K562 (cell line): ENCODE measurements at regions not wholly inside any gene's neighbourhood (a gene's known extent, or its start where the extent isn't known, plus 50 kb on each side); places are given as distances from the start of the nearest gene placed in this dataset.

Experiments used
- ATAC-seq: fragments of 200-7000 bp; cut with Tn5 transposase; 3 replicates; pipeline ENCODE4 v1.9.1; 2020; ENCODE audit warnings: moderate library complexity
- BruUV-seq: library from RNA; stranded (reverse); fragments of 400-500 nt; replicated peaks from 2 replicates; lab custom pipeline; 2021; lab: Mats Ljungman, UMichigan
- CTCF ChIA-PET: fragments of 300-600 bp; formaldehyde crosslinking; extraction: SDS; loops from one replicate; lab custom pipeline; 2021; ENCODE audit warnings: low intra/inter-chr PET ratio; lab: Yijun Ruan, JAX
- POLR2A ChIA-PET: fragments of 300-600, 350-650 bp; sonication (Branson Sonifier 250); formaldehyde crosslinking; extraction: SDS; loops from one replicate; lab custom pipeline; 2021; ENCODE audit warnings: antibody characterized with exemption, inconsistent platforms; lab: Yijun Ruan, JAX
- DNase-seq, 4 experiments: peaks; one replicate each; pipeline versions ENCODE4 v3.0.0 to v3.0.0-alpha.2; 2011 to 2018; ENCODE audit warnings: low spot score in 3 of 4, mixed read lengths in 3 of 4; ENCODE audit errors: extremely low read depth in 1 of 4
- FAIRE-seq: peaks from 2 replicates; lab custom pipeline; 2011; peaks lifted over from hg19 to GRCh38; lab: Jason Lieb, UNC
- H2AFZ ChIP-seq: 2 replicates; pipeline ENCODE4 v1.6.0; 2011; ENCODE audit warnings: low read depth, low read length, control low read depth, inconsistent platforms
- H3K27ac ChIP-seq: fragments of 200-600 bp; 3 replicates; pipeline ENCODE4 v1.8.0; 2011; ENCODE audit warnings: low read depth, mild to moderate bottlenecking, control low read depth, inconsistent platforms, low read length, moderate library complexity, mixed read lengths; ENCODE audit errors: extremely low read depth
- H3K27me3 ChIP-seq, 2 experiments: fragments of 300-600 bp in 1 of 2; 2 replicates in 1 of 2; 3 replicates in 1 of 2; pipeline versions ENCODE4 v1.6.0 to v1.8.0; 2011; ENCODE audit warnings: inconsistent platforms in 2 of 2, low read length in 2 of 2, mild to moderate bottlenecking in 1 of 2, mixed read lengths in 1 of 2, moderate library complexity in 1 of 2; ENCODE audit not compliant: control insufficient read depth in 2 of 2, insufficient read depth in 2 of 2
- H3K36me3 ChIP-seq: fragments of 300-600 bp; 3 replicates; pipeline ENCODE4 v1.8.0; 2011; ENCODE audit warnings: mild to moderate bottlenecking, low read length, inconsistent platforms; ENCODE audit not compliant: control insufficient read depth, insufficient read depth
- H3K4me1 ChIP-seq, 2 experiments: fragments of 200-600 bp in 1 of 2; replicated peaks in 1 of 2; 2 replicates in 1 of 2; 3 replicates in 1 of 2; pipeline versions ENCODE4 v1.5.1 to v1.8.0; 2011; ENCODE audit warnings: inconsistent platforms in 2 of 2, low read length in 2 of 2, mild to moderate bottlenecking in 1 of 2, mixed read lengths in 1 of 2, moderate library complexity in 1 of 2; ENCODE audit not compliant: control insufficient read depth in 2 of 2, insufficient read depth in 2 of 2
- H3K4me2 ChIP-seq: 2 replicates; pipeline ENCODE4 v1.6.1; 2011; ENCODE audit warnings: low read length, control low read depth, inconsistent platforms, mixed read lengths; ENCODE audit not compliant: insufficient read depth
- H3K4me3 ChIP-seq: fragments of 200-600 bp; sonication (generic), shearing (Covaris generic); 2 replicates; pipeline ENCODE4 v1.5.1; 2016; ENCODE audit warnings: control low read depth, inconsistent platforms
- H3K79me2 ChIP-seq: fragments of 200-600 bp; 3 replicates; pipeline ENCODE4 v1.8.0; 2011; ENCODE audit warnings: low read length, inconsistent platforms; ENCODE audit not compliant: control insufficient read depth, insufficient read depth
- H3K9ac ChIP-seq, 2 experiments: 2 replicates each; pipeline versions ENCODE4 v1.6.0 to v1.6.1; 2011; ENCODE audit warnings: low read depth in 2 of 2, low read length in 2 of 2, control low read depth in 1 of 2, inconsistent platforms in 1 of 2, mild to moderate bottlenecking in 1 of 2, mixed read lengths in 1 of 2; ENCODE audit not compliant: insufficient read depth in 1 of 2
- H3K9me1 ChIP-seq: one replicate; pipeline ENCODE4 v1.6.0; 2011; ENCODE audit warnings: inconsistent platforms, mild to moderate bottlenecking, low read length, moderate library complexity; ENCODE audit not compliant: control insufficient read depth, insufficient read depth
- H3K9me3 ChIP-seq: replicated peaks from 2 replicates; pipeline ENCODE4 v1.5.1; 2011; ENCODE audit warnings: low read depth, low read length, inconsistent platforms; ENCODE audit not compliant: control insufficient read depth, insufficient read depth
- H4K20me1 ChIP-seq: replicated peaks from 2 replicates; pipeline ENCODE4 v1.6.1; 2011; ENCODE audit warnings: low read length, inconsistent platforms, mixed read lengths; ENCODE audit not compliant: control insufficient read depth, insufficient read depth
- CHAMP1 ChIP-seq: fragments of 450-650 bp; IDR thresholded peaks from 2 replicates; pipeline ENCODE4 v1.6.1; 2016; ENCODE audit warnings: mild to moderate bottlenecking
- DACH1 ChIP-seq: fragments of 450-650 bp; IDR thresholded peaks from 2 replicates; pipeline ENCODE4 v1.6.1; 2018; ENCODE audit not compliant: partially characterized antibody
- KLF10 ChIP-seq: fragments of 250-450 bp; sonication (Bioruptor Pico); IDR thresholded peaks from 2 replicates; pipeline ENCODE4 v1.6.1; 2021; ENCODE audit warnings: matching md5 sums
- PCBP2 ChIP-seq: fragments of 200-400 bp; formaldehyde crosslinking; IDR thresholded peaks from 2 replicates; pipeline ENCODE4 v1.6.1; 2018; ENCODE audit warnings: low read length, low read depth, mild to moderate bottlenecking, moderate library complexity; ENCODE audit not compliant: poor library complexity, severe bottlenecking
- RB1 ChIP-seq: fragments of 450-650 bp; IDR thresholded peaks from 2 replicates; pipeline ENCODE4 v1.6.1; 2017; ENCODE audit warnings: low read depth, mild to moderate bottlenecking
- RHOXF2B ChIP-seq: fragments of 250-450 bp; sonication (Bioruptor Pico); conservative IDR thresholded peaks from 2 replicates; pipeline ENCODE4 v1.5.1; 2021
- ZNF444 ChIP-seq: fragments of 250-450 bp; sonication (Bioruptor Pico); IDR thresholded peaks from 2 replicates; pipeline ENCODE4 v1.4.0; 2020; ENCODE audit warnings: mild to moderate bottlenecking, moderate library complexity
- ZNF561 ChIP-seq: fragments of 450-650 bp; formaldehyde crosslinking; conservative IDR thresholded peaks from 2 replicates; pipeline ENCODE4 v1.4.0; 2020; ENCODE audit warnings: mild to moderate bottlenecking, moderate library complexity
- WGBS: fragments of 100-300 bp; shearing (Covaris generic); methylation state at CpG from one replicate; pipeline ENCODE4 v1.1.6; 2016; ENCODE audit warnings: low coverage, mixed read lengths; ENCODE audit not compliant: insufficient coverage; ENCODE audit errors: missing lambda C conversion rate; 5-methylcytosine and 5-hydroxymethylcytosine counted together
- in situ Hi-C: fragments of 300-500 bp; cut with MboI; formaldehyde crosslinking; loops from 4 replicates; pipeline ENCODE4 v1.15.0; 2018; ENCODE audit warnings: inconsistent platforms, mixed read lengths
- intact Hi-C: fragments of 100-400 bp; cut with micrococcal nuclease; formaldehyde crosslinking; loops from 2 replicates; pipeline ENCODE4 v1.14.2; 2022
- TF ChIP-seq, protein P1 (sequence below): sonication (generic); formaldehyde crosslinking; IDR thresholded peaks from 2 replicates; pipeline ENCODE4 v1.8.1; 2023; ENCODE audit warnings: mild to moderate bottlenecking, missing genetic modification reagents

- Histone ChIP-seq H2AFZ (no peak overlapping the region), H3K9me1 (no peaks in the 10 kb centered on the region), H3K79me2 (no peaks in the 10 kb centered on the region)
- TF ChIP-seq CHAMP1 (no peak), DACH1 (no peak), PCBP2 (no peak), RHOXF2B (CRISPR knock-in tag) (no peak), ZNF444 (CRISPR knock-in tag) (no peak), RB1 (no peak), KLF10 (CRISPR knock-in tag) (no peak), ZNF561 (CRISPR knock-in tag) (no peak)
- TF ChIP-seq, protein P1, sequence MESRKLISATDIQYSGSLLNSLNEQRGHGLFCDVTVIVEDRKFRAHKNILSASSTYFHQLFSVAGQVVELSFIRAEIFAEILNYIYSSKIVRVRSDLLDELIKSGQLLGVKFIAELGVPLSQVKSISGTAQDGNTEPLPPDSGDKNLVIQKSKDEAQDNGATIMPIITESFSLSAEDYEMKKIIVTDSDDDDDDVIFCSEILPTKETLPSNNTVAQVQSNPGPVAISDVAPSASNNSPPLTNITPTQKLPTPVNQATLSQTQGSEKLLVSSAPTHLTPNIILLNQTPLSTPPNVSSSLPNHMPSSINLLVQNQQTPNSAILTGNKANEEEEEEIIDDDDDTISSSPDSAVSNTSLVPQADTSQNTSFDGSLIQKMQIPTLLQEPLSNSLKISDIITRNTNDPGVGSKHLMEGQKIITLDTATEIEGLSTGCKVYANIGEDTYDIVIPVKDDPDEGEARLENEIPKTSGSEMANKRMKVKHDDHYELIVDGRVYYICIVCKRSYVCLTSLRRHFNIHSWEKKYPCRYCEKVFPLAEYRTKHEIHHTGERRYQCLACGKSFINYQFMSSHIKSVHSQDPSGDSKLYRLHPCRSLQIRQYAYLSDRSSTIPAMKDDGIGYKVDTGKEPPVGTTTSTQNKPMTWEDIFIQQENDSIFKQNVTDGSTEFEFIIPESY (CRISPR knock-in tag): no peak
- TF ChIP-seq, all 486 proteins: peak for 0
- no peak overlapping the region for H3K27ac ChIP-seq
- BruUV-seq: no TSS peak
- intact Hi-C loops (no loop called here), in situ Hi-C loops (no loop called here)
- H3K4me2 ChIP-seq: no peak overlapping the region
- WGBS: 0% methylated on average over 2 of the region's 2 CpGs
- H3K27me3 ChIP-seq: no peaks in the 10 kb centered on the region
- H3K9ac ChIP-seq: no peak overlapping the region
- FAIRE-seq (no peak), DNase-seq (no peak), ATAC-seq (no peak)
- CTCF ChIA-PET: no interaction called here
- H3K36me3 ChIP-seq: no peaks in the 10 kb centered on the region
- H4K20me1 ChIP-seq: no peaks in the 10 kb centered on the region
- POLR2A ChIA-PET: no interaction called here
- no peaks in the 10 kb centered on the region for H3K9me3 ChIP-seq
- H3K4me3 ChIP-seq: no peak overlapping the region
- H3K4me1 ChIP-seq: no peaks in the 10 kb centered on the region
These were observed 262.2 kb downstream of the KLF5 start for GRCh38 chr13:73321043-73321442.
